ENCODE measurements at regions not wholly inside any gene's neighbourhood (a gene's known extent, or its start where the extent isn't known, plus 50 kb on each side); places are given as distances from the start of the nearest gene placed in this dataset.
"Not testable (repeated sequence)": the region's sequence is repeated elsewhere in the genome, so short reads cannot be mapped to it uniquely, and the experiment has no call there.

DNA sequence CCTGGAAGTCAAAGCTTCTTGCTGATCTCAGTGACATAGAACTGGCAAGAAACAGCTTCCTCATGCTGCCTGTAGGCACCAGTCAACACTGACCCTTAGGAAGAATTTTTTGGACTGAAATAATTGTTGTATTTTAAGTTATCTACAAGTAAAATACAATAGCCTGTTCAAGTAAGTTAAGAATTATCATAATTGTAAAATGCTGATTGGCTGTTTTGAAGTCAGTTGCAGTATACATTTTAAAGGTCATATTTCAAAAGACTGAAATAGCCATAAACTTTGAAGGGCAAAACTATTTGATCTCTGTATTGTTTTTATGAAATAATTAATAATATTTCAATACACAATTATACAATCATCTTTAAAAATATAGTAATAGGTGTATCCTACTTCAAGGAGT is 794.9 kb downstream of the MAT2B start:
- no peak for DNase-seq (ENCODE audit: low read depth)

DNA sequence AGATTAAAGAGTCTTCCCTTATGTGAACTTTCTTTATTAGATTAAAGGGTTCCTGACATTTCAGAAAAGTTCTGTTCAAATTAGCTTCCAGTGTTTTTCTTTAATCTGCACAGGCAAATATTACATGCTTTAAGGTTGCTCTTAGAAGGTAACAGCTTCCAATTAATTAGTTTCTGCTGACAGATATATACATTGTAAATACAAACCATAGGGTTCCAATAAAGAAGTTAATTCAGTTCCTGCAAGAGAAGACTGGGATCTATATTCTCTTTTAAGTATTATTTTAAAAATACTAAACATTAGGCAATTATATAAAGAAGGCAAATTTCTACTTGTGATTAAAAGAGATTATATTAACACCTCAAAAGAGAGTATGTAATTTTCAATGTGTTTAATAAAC is 795.7 kb downstream of the MAT2B start:
- DNase-seq (ENCODE audit: low read depth): no peak

DNA sequence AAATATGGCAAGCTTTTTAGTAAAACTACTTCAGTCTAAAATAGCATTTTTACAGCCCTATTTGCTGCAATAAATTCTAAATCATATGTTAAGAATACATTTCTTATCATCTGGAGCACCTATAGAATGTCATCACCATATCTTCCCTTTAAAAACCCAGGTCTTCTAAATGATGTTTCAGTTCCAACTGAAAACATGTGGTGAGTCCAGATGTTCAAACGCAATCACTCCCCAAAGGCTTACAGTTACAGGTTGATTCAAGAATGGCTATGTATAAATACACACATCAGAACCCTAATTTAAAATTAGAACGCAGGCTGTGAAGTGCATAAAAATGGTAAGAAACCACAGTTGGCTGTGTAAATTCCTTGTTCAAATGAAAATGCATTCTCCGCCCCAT is 796.3 kb downstream of the MAT2B start:
- no peak for DNase-seq (ENCODE audit: low read depth)

DNA sequence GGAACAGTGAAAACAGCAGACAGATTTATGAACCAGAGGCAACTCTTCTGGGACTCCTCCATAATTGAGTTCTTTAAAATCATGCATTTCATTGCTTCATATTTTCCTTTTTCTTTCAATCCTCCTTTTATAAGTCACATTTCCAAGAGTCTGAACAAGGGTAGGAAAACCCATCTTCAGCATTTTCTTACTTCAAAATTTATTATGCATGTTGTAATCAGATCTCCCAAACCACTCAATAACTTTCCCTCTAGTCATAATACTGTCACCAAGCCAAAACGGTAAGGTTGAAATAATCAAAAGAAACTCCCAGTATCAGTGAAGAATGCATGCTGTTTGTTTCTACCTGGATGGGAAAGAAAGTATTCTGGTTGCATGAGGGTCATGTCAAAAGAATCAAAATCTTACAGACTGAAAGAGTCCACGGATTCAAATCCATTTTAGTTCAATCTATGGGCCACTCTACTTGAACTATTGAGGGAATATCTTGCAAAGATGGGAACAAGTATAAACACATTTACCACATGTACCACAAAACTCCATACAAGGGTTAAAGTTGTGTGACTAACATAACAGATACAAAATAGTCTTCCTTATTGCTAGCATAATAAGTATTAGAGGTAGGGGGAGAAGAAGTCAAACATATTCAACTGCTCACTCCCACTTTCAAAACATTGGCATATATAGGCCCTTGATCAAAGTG is 797.3 kb downstream of the MAT2B start:
- no peak for DNase-seq (ENCODE audit: low read depth)

DNA sequence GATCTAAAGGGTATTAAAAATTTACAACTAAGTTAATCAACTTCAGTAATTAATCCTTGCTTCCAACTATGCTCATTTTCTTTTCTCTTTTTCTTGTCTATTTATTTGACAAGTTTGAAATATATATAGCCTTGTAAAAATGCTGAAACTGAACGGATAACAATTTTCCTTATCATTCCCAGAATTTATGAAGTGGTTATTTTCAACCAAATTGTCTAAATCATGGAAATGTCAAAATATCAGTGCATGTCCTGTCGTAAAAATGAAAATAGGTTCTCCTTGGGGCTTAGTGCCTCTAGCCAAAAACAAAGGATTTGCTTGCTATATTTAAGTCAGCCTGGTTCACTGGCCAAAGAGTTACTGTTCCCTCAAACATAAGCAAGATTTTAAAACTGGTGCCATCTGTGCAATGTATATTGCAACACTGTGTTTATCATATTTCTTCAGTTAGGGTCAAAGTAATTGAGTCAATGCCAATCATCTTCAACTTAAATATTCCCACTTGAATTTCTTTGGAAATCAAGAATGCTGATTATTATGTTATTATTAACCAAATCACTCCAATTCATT is 798.3 kb downstream of the MAT2B start:
- no peak for DNase-seq (ENCODE audit: low read depth)

DNA sequence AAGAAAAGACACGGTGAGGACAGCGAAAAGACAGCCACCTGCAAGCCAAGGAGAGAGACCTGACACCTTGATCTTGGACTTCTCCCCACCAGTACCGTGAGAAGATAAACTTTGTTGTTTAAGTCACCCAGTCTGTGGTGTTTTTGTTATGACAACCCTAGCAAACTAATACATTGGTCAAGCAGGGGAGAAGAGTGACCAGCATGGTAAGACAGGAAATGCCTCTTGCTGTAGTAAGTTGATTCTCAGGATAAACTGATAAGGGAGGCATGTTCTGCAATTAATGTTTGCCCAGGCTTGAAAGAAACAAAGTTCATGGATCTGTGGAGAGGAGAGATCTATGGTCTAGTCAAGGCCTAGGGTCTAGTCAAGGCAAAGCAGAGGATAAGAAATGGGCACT is 801.2 kb downstream of the MAT2B start:
- DNase-seq (ENCODE audit: low read depth): no peak

DNA sequence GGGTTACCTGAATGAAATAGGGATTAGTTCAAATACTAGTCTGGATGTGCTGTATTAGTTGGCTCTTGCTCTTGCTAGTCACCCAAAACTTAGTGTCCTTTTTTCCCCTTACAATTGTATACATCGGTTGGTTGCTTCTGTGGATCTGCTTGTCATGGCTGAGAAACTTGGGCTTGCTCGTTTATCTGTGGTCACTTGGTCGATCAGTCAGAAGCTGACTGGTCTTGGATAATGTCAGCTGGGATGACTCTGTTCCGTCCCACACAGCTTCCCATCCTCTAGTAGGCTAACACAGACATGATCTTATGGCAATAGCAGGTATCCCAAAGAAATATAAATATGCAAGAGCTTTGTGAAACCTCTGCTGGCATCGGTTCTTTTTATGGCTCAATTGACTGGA is 807.4 kb downstream of the MAT2B start:
- DNase-seq (ENCODE audit: low read depth): no peak

DNA sequence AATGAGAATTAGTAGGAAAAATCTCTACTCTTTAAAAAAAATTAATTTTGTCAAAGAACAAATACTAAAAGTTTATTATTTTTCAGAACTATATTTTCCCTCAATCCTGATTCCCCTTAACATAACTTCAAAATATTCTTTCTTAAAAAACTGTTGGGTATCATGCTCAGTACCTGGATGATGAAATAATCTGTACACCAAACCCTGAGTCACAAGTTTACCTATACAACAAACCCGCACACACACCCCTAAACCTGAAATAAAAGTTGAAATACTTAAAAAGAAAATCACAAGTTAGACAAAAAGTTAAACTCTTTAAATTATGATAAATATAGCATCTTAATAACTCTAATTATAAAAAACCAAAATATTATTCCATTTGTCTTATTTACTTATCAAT is 812.3 kb downstream of the MAT2B start:
- DNase-seq (ENCODE audit: low read depth): no peak

DNA sequence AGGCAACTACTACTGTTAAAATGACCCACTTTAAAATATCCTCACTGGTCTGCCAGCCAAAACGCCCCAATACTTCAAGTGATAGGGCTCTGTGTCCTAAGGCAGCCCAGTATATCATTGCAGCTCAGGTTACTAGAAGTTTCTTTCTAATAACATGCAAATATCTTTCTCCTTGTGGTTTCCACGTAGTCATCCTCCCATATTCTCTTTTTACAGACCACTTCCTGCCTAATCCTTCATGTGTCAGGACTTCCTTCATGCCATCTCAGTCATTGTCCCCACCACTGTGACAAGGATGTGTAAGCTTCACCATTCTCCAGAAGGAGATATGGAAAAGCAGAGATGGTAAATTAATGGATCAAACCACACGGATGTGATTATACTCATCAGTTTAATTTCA is 813.7 kb downstream of the MAT2B start:
- DNase-seq (ENCODE audit: low read depth): no peak

DNA sequence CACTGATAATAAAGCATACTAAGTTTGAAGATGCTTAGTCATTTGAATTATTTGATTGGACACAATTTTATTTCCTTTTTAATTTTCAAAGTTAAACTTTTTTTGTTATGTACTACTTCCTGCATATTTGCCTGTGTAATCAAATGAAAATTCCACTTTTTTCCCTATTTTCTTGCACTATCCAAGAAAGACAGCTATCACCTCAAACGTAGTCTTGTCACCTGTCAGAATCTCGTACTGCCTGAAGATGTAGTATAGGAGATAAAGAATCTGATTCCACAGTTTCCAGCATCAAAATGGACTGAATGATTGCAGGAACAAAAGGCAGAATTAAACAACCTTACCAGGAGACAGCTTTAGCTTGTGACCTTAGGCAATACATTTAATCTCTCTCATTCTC is 818.8 kb downstream of the MAT2B start:
- DNase-seq (ENCODE audit: low read depth): no peak

DNA sequence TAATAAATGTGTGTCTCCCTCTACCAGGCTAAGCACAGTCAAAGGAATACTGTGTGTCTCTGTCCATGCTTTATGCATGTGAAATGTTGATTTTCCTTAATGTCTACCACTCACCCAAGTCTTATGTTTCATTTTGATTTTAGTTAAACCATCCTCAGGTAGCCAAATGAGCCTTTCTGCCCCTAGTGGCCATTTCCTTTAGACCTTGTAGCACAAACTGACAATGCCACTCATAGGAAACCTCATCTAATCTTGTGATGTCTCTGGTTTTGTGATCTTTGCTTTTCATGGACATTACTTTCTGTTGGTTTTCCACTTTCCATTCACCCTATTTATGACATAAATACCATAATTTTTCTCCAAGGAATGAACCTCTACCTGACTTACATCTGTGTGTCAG is 820.8 kb downstream of the MAT2B start:
- DNase-seq (ENCODE audit: low read depth): no peak

DNA sequence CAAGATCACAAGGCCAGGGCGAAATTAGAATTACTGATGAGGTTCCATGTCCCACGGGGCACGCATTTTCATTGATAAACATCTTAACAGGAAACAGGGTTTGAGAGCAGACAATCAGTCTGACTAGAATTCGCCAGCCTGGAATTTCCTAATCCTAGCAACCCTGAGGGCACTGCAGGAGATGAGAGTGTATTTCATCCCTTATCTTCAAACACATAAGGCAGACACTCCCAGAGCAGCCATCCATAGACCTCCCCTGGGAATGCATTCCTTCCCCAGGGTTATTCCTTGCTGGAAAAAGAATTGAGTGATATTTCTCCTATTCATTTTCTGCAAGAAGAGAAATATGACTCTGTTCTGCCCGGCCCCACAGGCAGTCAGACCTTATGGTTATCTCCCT is 821.7 kb downstream of the MAT2B start:
- not testable (repeated sequence) for DNase-seq (ENCODE audit: low read depth)

DNA sequence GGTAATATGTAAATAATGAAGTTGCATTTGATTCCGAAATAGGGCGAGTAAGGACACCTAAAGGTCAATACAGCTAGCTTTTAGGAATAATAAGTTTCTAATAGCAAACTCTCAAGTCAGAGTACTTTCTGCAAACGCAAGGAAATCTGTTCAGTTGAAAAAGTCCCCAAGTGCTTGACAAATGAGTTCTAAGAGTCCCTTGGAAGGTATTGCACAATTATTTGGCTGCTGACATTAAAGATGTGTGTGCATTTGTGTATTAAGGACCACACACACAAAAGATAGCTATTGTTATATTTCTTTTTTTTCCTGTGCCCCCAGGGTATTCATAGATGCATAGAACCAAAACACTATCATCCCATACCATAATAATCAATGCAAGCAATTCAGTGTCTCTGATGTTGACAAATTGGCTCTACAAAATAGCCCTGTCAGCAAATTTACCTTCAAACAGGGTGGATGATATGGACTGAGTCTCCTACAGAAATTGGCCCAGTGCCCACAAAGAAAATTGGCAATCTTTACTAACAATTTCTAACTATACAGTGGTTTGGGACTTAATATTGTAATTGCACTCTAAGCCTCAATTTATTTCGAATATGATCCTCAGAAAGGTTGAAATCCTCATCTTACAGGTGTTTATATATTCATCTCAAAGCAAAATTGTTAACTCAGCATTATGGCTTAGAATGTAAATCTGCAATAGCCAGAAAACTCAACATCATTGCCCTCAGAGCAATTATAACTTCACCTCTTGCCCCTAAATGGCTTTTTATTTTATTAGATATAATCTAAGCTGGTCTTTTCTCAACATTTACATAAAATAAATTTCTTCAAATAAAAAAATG is 827.2 kb downstream of the MAT2B start:
- no peak for DNase-seq (ENCODE audit: low read depth)

DNA sequence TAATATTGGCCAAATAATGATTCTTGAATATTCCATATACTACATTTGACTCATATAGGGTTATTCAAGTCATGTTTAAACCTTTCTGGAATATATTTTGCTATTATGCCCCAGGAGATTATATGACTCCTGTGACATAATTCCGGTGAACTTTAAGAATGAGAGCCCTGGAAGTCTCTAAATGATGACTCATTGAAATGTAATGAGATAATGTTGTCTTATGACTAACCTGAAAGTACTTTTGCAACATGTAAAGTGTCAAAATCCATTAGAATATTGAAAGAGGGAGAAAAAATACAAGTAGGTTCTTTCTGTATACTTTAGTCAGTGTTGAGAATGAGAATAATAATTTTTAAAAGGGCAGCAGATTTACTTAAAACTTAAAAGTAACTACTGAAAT is 830.4 kb downstream of the MAT2B start:
- DNase-seq (ENCODE audit: low read depth): no peak

DNA sequence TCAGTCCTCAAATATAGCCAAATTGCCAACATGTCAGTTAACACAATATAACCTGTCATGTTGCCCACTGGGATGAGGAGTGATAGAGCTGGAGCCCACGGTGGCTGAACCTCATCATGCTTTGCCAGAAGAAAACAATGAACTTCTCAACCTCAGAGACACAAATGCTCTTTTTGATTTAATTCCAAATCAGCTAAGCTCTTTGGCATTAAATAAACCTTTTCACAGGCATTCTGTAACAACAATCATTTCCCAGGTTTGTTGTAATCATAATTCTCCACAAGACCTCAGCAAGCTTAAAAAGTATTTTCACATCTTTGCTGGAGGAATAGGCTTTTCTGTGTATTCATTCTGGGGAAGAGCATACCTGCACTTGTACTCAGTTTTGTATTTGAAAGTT is 830.9 kb downstream of the MAT2B start:
- no peak for DNase-seq (ENCODE audit: low read depth)

DNA sequence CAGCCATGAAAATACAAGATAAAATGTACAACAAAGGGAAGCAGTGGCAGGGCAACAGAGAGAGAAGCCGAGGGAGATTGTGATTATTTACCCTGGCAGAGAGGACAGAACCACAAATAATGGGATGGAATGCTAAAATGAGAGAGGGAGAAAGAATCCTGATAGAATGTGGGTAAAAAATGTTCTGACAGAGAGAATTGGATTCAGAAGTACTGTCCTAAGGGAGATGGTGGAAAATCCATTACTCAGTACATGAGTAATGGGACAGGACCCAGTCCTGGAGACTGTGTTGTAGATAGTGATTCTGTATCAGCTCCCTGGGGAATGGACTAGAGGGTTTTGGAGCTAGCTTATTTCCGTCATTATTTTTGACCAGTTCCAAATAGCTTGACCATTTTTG is 831.5 kb downstream of the MAT2B start:
- DNase-seq (ENCODE audit: low read depth): no peak

DNA sequence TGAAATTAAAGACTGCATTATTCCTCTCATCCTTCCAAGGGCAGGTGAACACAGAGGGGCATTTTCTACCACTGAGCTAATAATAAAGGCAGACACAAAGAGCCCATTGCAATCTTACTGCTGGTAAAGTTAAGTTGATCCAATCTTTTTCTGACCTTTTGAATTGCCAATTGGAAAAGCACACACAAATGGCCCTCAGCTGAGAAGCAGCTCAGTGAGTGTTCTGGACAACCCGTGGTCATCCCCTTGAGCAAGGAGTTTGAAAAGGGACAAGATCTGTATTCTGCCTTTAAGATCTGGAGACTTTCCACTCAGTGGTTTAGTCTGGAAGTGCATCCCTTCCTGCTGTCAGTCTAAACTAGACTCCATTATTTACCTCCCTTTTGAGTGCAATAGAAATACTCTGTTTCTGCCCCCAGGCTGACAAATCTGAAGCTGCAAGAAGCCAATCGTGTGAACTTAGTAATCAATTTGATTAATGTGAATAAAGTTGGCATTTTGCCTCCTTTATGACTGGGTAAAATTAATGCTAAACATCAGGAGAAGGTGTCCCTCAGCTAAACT is 835.7 kb downstream of the MAT2B start:
- no peak for DNase-seq (ENCODE audit: low read depth)

DNA sequence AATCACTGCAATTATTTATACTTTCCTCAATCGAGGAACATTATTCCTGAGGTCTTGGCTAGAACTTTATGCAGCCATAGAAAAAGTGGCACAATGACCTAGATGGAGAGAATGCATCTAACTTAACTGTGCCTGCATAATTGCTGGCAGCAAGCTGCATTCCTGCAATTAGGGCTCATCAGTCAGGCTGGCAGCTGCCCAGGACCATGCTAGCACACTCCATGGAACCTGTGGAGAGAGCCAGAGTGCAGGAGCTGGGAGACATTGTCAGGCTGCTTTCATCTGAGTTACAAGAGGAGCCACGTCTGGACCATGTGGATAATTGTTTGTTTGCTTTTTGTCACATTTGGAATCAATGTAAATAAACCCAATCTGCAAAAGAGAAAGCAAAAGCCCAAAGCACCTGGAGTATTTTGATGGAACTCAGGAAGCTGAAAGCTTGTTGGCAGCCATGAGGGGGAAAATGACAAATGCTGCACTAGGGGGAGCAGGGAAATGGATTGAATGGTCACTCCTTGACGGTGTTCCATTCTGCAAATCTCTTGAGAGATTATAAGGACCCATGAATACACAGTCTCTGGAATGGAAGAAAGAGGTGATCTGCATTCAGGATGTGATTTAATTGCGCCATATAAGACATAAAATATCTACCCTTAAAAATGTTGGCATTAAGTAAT is 839.9 kb downstream of the MAT2B start:
- DNase-seq (ENCODE audit: low read depth): no peak

DNA sequence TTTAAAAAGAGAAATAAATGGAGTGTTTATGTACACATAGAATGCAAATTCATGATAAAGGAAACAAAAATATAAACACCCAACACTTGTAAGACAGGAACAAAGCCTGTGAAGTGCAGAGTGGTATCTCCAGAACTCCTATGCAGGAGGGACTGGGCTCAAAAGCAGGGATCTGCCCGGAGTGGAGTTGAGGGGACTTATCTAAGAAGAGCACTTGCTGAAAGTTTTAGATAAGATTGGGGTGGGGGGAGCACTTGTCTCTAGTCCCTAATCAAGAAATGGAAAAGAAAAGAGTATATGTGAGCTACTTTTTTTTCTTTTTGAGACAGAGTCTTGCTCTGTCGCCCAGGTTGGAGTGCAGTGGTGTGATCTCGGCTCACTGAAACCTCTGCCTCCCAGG is 840.4 kb downstream of the MAT2B start:
- DNase-seq (ENCODE audit: low read depth): no peak

DNA sequence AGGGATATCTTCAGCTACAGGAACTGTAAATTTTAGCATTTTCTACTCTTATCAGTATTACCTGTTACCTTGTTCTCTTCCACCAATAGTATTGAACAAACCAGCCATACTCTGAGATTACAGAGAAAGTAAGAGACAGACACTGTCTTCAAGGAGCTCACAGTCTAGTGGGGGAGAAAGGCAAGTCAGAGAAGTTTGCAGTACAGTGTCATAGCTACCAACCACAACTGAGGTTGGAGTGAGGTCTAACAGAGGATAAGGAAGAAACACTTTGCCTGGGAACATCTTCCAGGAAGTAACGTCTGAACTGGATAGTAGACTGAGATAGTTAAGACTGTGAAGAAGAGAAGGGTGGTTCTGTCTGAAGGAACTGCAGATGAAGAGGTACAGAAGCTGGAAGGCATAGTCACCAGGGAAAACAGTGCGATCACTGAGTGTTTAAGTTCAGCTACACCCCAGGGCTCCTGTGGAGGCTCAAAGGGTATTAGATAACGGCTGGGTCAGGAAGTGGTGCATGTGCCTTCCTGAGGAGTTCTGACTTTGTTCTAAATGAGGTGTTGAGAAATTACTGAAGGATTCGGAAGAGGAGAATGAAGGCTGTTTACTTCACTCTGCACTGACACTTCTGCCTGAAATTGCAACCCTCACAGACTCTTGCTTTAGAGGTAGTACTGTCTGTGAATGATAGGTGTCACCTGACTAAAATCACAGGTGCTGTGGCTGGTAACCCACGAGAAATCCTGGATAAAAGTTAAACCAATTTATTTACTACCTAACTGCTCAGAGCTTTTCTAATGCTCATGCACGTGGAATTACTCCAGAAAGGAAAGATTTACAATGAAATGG is 841.6 kb downstream of the MAT2B start:
- DNase-seq (ENCODE audit: low read depth): no peak

DNA sequence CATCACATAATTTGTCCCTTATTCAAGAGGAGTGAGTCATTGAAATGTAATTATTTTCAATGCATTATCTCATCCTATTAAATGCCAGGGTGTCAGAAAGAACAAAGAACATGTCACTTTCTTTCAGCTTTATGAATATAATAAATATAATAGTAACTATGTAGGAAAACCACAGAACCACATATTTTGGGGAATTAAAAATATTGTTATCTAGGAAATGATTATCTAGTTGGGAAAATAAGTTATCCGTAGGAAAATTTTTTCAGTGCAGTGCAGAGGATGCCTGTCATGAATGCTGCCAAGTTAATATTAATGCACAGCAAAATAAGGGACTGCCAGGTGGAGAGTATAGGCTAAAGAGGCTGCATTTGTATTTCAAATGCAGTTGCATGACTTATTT is 844.8 kb downstream of the MAT2B start:
- no peak for DNase-seq (ENCODE audit: low read depth)
